HepG2 (cell line): ENCODE measurements at regions not wholly inside any gene's neighbourhood (a gene's known extent, or its start where the extent isn't known, plus 50 kb on each side); places are given as distances from the start of the nearest gene placed in this dataset.

Experiments used
- ATAC-seq: fragments of 200-7000 bp; cut with Tn5 transposase; 3 replicates; pipeline ENCODE4 v1.9.1; 2020; ENCODE audit warnings: mild to moderate bottlenecking, moderate library complexity
- BruUV-seq: library from RNA; stranded (reverse); fragments of 400-500 nt; replicated peaks from 2 replicates; lab custom pipeline; 2021; lab: Mats Ljungman, UMichigan
- CTCF ChIA-PET: fragments of 300-600 bp; formaldehyde crosslinking; extraction: SDS; loops from one replicate; lab custom pipeline; 2021; ENCODE audit warnings: low total read pairs, inconsistent platforms, low intra/inter-chr PET ratio; lab: Yijun Ruan, JAX
- POLR2A ChIA-PET: fragments of 350-600 bp; sonication (Branson Sonifier 250); formaldehyde crosslinking; loops from one replicate; lab custom pipeline; 2020; ENCODE audit warnings: antibody characterized with exemption, inconsistent platforms; lab: Yijun Ruan, JAX
- DNase-seq: peaks from one replicate; pipeline ENCODE4 v3.0.0-alpha.2; 2015; ENCODE audit warnings: low spot score
- FAIRE-seq: peaks from 3 replicates; lab custom pipeline; 2011; peaks lifted over from hg19 to GRCh38; lab: Jason Lieb, UNC
- H2AFZ ChIP-seq: one replicate; pipeline ENCODE4 v1.6.1; 2011; ENCODE audit warnings: low read length, inconsistent platforms
- H3K27ac ChIP-seq: fragments of 300-600 bp; 3 replicates; pipeline ENCODE4 v1.8.0; 2011; ENCODE audit warnings: mixed run types, mild to moderate bottlenecking, mixed read lengths, low read length, inconsistent platforms; ENCODE audit not compliant: insufficient read depth; ENCODE audit errors: extremely low read length
- H3K27me3 ChIP-seq, 2 experiments: fragments of 200-600 bp in 1 of 2; 2 replicates in 1 of 2; 3 replicates in 1 of 2; pipeline versions ENCODE4 v1.6.0 to v1.8.0; 2011; ENCODE audit warnings: low read length in 2 of 2, mild to moderate bottlenecking in 2 of 2, moderate library complexity in 2 of 2, inconsistent platforms in 1 of 2; ENCODE audit not compliant: insufficient read depth in 2 of 2, control insufficient read depth in 1 of 2
- H3K36me3 ChIP-seq, 2 experiments: fragments of 200-600 bp in 1 of 2; replicated peaks in 1 of 2; 2 replicates in 1 of 2; 3 replicates in 1 of 2; pipeline versions ENCODE4 v1.5.1 to v1.8.0; 2011; ENCODE audit warnings: low read length in 2 of 2, inconsistent platforms in 1 of 2; ENCODE audit not compliant: insufficient read depth in 2 of 2, control insufficient read depth in 1 of 2
- H3K4me1 ChIP-seq: 2 replicates; pipeline ENCODE4 v1.5.1; 2012; ENCODE audit warnings: low read length, inconsistent platforms; ENCODE audit not compliant: insufficient read depth
- H3K4me2 ChIP-seq: 2 replicates; pipeline ENCODE4 v1.6.0; 2011; ENCODE audit warnings: low read depth, low read length, inconsistent platforms
- H3K4me3 ChIP-seq, 3 experiments: fragments of 200-600 bp in 1 of 3; sonication (generic), shearing (Covaris generic) in 1 of 3; replicated peaks in 1 of 3; 2 replicates each; pipeline ENCODE4 v1.5.1; 2011 to 2016; ENCODE audit warnings: low read length in 3 of 3, inconsistent platforms in 2 of 3, low read depth in 2 of 3, mild to moderate bottlenecking in 2 of 3, control low read depth in 1 of 3, mixed read lengths in 1 of 3; ENCODE audit not compliant: insufficient read depth in 1 of 3
- H3K79me2 ChIP-seq: one replicate; pipeline ENCODE4 v1.6.1; 2011; ENCODE audit warnings: low read length, inconsistent platforms; ENCODE audit not compliant: insufficient read depth
- H3K9ac ChIP-seq: 2 replicates; pipeline ENCODE4 v1.6.0; 2011; ENCODE audit warnings: mild to moderate bottlenecking, low read depth, low read length, inconsistent platforms; ENCODE audit not compliant: insufficient read depth
- H3K9me3 ChIP-seq: 2 replicates; pipeline ENCODE4 v1.5.1; 2012; ENCODE audit warnings: mild to moderate bottlenecking, low read length
- H4K20me1 ChIP-seq: 2 replicates; pipeline ENCODE4 v1.6.0; 2011; ENCODE audit warnings: inconsistent platforms, mild to moderate bottlenecking, low read length, moderate library complexity; ENCODE audit not compliant: insufficient read depth
- RXRB ChIP-seq: IDR thresholded peaks from 2 replicates; pipeline ENCODE4 v1.6.1; 2016; ENCODE audit warnings: borderline replicate concordance, missing genetic modification reagents, missing compliant biosample characterization
- TOE1 ChIP-seq: sonication (generic); formaldehyde crosslinking; IDR thresholded peaks from 2 replicates; pipeline ENCODE4 v1.4.0; 2020; ENCODE audit warnings: mild to moderate bottlenecking, missing genetic modification reagents
- YY1 ChIP-seq: IDR thresholded peaks from 2 replicates; pipeline ENCODE4 v1.6.1; 2011; ENCODE audit warnings: low read length, low read depth, moderate library complexity, mild to moderate bottlenecking; ENCODE audit not compliant: insufficient read depth, insufficient replicate concordance
- ZBTB20 ChIP-seq: sonication (generic); formaldehyde crosslinking; IDR thresholded peaks from 2 replicates; pipeline ENCODE4 v1.8.1; 2023; ENCODE audit warnings: missing genetic modification reagents, low read depth, mild to moderate bottlenecking, borderline replicate concordance
- ZNF792 ChIP-seq: IDR thresholded peaks from 2 replicates; pipeline ENCODE4 v1.6.1; 2016
- ZSCAN9 ChIP-seq: IDR thresholded peaks from 2 replicates; pipeline ENCODE4 v1.6.1; 2016; ENCODE audit warnings: borderline replicate concordance
- WGBS: methylation state at CpG from one replicate; pipeline ENCODE4 v1.1.6; 2017; ENCODE audit warnings: low lambda C conversion rate; 5-methylcytosine and 5-hydroxymethylcytosine counted together
- in situ Hi-C: cut with HindIII; loops from 2 replicates; pipeline ENCODE4 v1.10.0; 2017; ENCODE audit warnings: low pct_unique_long_range_greater_than_20kb; ENCODE audit not compliant: extremely low pct_ligation_motif_present
- intact Hi-C: fragments of 100-400 bp; cut with micrococcal nuclease; formaldehyde crosslinking; loops from one replicate; pipeline ENCODE4 v1.10.0; 2022; ENCODE audit not compliant: unreplicated experiment
- TF ChIP-seq, protein P1 (sequence below): sonication (generic); formaldehyde crosslinking; IDR thresholded peaks from 2 replicates; pipeline ENCODE4 v1.5.0; 2020; ENCODE audit warnings: missing genetic modification reagents
- TF ChIP-seq, protein P2 (sequence below): sonication (generic); formaldehyde crosslinking; IDR thresholded peaks from 2 replicates; pipeline ENCODE4 v1.5.0; 2020; ENCODE audit warnings: missing genetic modification reagents
- TF ChIP-seq, protein P3 (sequence below): sonication (generic); formaldehyde crosslinking; IDR thresholded peaks from 2 replicates; pipeline ENCODE4 v1.5.0; 2020; ENCODE audit warnings: mild to moderate bottlenecking, low read depth, missing genetic modification reagents, borderline replicate concordance
- TF ChIP-seq, protein P4 (sequence below): sonication (generic); formaldehyde crosslinking; IDR thresholded peaks from 2 replicates; pipeline ENCODE4 v1.4.0; 2020; ENCODE audit warnings: missing genetic modification reagents
- TF ChIP-seq, protein P5 (sequence below): sonication (generic); formaldehyde crosslinking; IDR thresholded peaks from 2 replicates; pipeline ENCODE4 v1.9.0; 2021; ENCODE audit warnings: missing genetic modification reagents, borderline replicate concordance

DNA sequence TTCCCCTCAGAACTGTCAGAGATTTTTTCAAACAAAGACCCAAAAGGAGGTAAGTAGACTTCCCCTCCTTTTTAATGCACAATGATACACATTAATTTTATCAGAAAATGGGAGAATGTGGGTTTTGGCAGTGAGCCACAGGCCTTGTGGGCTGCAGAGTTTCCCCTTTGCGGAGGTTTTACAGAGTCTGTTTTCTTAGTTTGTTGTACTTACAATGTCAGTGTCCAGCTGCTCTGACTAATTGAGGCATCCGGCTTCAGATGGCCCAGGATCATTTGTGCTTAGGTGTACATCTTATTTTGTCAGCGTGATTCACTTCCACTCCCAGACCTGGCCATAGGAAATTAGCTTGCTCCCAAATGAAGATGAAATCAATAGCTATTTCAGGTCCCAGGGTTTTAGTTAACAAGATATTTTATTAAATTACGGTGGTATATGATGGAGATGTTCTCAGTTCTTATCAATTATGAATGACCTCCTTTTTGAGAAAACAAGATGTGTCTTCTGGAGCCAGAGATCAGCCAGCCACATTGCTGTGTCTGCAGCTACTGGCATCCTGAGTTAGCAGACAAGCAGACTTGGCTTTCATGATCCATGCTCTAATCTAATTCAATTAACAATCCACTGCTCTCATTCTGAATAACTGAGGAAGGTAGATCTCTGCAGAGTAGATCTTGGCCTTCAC, 1086.6 kb upstream of the SORCS1 start:
- H3K9me3 ChIP-seq = peaks cover 95% of the 10 kb centered on the region
- no peaks in the 10 kb centered on the region for H3K79me2 ChIP-seq
- H3K36me3 ChIP-seq = no peaks in the 10 kb centered on the region
- no peaks in the 10 kb centered on the region for H4K20me1 ChIP-seq
- TF ChIP-seq, protein P1, sequence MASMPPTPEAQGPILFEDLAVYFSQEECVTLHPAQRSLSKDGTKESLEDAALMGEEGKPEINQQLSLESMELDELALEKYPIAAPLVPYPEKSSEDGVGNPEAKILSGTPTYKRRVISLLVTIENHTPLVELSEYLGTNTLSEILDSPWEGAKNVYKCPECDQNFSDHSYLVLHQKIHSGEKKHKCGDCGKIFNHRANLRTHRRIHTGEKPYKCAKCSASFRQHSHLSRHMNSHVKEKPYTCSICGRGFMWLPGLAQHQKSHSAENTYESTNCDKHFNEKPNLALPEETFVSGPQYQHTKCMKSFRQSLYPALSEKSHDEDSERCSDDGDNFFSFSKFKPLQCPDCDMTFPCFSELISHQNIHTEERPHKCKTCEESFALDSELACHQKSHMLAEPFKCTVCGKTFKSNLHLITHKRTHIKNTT = no peak
- TF ChIP-seq ZSCAN9 (CRISPR knock-in tag) (no peak), RXRB (no peak)
- in situ Hi-C loops = no loop called here
- no peak overlapping the region for H2AFZ ChIP-seq
- FAIRE-seq = no peak
- ChIA-PET POLR2A (no interaction called here), CTCF (no interaction called here)
- BruUV-seq = no TSS peak
- no peaks in the 10 kb centered on the region for H3K4me1 ChIP-seq
- no peak overlapping the region for H3K9ac ChIP-seq
- no peak overlapping the region for H3K4me2 ChIP-seq
- 0% methylated on average over 4 of the region's 4 CpGs for WGBS
- intact Hi-C loops = no loop called here
- no peaks in the 10 kb centered on the region for H3K27me3 ChIP-seq
- no peak overlapping the region for H3K4me3 ChIP-seq
- H3K27ac ChIP-seq = no peak overlapping the region
- no peak for DNase-seq
- no peak for ATAC-seq

DNA sequence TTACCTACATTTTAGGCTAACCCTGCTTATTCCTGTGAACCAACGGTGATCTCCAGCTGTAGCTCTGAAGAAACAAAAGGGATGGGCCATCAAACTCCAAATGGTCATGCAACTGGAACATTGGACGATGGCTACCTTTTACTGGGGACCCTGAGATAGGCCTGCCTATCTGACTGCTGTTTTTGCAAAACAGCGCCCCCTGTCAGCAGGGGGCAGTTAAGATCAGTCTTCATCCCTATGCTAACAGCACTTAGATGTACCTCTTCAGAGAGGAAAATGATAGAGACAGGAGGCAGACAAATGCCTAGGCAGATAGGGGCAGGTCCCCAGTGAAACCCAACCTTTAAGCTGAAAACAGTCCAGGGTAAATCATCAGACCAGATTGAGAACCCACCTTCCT, 1085.4 kb upstream of the SORCS1 start:
- POLR2A ChIA-PET = no interaction called here
- no peak for ATAC-seq
- Histone ChIP-seq H3K36me3 (no peaks in the 10 kb centered on the region), H3K9ac (no peak overlapping the region), H3K9me3 (peaks cover 96% of the 10 kb centered on the region), H4K20me1 (no peaks in the 10 kb centered on the region), H3K4me1 (no peaks in the 10 kb centered on the region), H3K27ac (no peak overlapping the region), H3K4me3 (no peak overlapping the region), H3K79me2 (no peaks in the 10 kb centered on the region), H3K4me2 (no peak overlapping the region), H2AFZ (no peak overlapping the region)
- in situ Hi-C loops = no loop called here
- 1% methylated on average over 3 of the region's 3 CpGs for WGBS
- BruUV-seq = no TSS peak
- CTCF ChIA-PET = no interaction called here
- FAIRE-seq = no peak
- no peak for DNase-seq
- intact Hi-C loops = loop anchor here (10.0 kb wide), 1 partner anchor 595 kb away; no protein-coding TSS in a partner anchor
- TF ChIP-seq, protein P2, sequence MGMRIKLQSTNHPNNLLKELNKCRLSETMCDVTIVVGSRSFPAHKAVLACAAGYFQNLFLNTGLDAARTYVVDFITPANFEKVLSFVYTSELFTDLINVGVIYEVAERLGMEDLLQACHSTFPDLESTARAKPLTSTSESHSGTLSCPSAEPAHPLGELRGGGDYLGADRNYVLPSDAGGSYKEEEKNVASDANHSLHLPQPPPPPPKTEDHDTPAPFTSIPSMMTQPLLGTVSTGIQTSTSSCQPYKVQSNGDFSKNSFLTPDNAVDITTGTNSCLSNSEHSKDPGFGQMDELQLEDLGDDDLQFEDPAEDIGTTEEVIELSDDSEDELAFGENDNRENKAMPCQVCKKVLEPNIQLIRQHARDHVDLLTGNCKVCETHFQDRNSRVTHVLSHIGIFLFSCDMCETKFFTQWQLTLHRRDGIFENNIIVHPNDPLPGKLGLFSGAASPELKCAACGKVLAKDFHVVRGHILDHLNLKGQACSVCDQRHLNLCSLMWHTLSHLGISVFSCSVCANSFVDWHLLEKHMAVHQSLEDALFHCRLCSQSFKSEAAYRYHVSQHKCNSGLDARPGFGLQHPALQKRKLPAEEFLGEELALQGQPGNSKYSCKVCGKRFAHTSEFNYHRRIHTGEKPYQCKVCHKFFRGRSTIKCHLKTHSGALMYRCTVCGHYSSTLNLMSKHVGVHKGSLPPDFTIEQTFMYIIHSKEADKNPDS (CRISPR knock-in tag) = no peak
- TF ChIP-seq, protein P3, sequence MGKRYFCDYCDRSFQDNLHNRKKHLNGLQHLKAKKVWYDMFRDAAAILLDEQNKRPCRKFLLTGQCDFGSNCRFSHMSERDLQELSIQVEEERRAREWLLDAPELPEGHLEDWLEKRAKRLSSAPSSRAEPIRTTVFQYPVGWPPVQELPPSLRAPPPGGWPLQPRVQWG (CRISPR knock-in tag) = no peak
- TF ChIP-seq ZNF792 (CRISPR knock-in tag) = no peak
- TF ChIP-seq, protein P4, sequence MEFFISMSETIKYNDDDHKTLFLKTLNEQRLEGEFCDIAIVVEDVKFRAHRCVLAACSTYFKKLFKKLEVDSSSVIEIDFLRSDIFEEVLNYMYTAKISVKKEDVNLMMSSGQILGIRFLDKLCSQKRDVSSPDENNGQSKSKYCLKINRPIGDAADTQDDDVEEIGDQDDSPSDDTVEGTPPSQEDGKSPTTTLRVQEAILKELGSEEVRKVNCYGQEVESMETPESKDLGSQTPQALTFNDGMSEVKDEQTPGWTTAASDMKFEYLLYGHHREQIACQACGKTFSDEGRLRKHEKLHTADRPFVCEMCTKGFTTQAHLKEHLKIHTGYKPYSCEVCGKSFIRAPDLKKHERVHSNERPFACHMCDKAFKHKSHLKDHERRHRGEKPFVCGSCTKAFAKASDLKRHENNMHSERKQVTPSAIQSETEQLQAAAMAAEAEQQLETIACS (CRISPR knock-in tag) = no peak
- TF ChIP-seq ZBTB20 (CRISPR knock-in tag) = no peak
- no peak for TF ChIP-seq TOE1
- TF ChIP-seq YY1 = no peak
- TF ChIP-seq, protein P5, sequence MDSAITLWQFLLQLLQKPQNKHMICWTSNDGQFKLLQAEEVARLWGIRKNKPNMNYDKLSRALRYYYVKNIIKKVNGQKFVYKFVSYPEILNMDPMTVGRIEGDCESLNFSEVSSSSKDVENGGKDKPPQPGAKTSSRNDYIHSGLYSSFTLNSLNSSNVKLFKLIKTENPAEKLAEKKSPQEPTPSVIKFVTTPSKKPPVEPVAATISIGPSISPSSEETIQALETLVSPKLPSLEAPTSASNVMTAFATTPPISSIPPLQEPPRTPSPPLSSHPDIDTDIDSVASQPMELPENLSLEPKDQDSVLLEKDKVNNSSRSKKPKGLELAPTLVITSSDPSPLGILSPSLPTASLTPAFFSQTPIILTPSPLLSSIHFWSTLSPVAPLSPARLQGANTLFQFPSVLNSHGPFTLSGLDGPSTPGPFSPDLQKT (CRISPR knock-in tag) = no peak
- TF ChIP-seq, all 625 proteins: peak for 0
- no peaks in the 10 kb centered on the region for H3K27me3 ChIP-seq
